ENCODE measurements at regions not wholly inside any gene's neighbourhood (a gene's known extent, or its start where the extent isn't known, plus 50 kb on each side); places are given as distances from the start of the nearest gene placed in this dataset.

GRCh38 chr3:20264900-20265567 is 79.0 kb upstream of the SGO1 start:
- TF ChIP-seq, protein P1, sequence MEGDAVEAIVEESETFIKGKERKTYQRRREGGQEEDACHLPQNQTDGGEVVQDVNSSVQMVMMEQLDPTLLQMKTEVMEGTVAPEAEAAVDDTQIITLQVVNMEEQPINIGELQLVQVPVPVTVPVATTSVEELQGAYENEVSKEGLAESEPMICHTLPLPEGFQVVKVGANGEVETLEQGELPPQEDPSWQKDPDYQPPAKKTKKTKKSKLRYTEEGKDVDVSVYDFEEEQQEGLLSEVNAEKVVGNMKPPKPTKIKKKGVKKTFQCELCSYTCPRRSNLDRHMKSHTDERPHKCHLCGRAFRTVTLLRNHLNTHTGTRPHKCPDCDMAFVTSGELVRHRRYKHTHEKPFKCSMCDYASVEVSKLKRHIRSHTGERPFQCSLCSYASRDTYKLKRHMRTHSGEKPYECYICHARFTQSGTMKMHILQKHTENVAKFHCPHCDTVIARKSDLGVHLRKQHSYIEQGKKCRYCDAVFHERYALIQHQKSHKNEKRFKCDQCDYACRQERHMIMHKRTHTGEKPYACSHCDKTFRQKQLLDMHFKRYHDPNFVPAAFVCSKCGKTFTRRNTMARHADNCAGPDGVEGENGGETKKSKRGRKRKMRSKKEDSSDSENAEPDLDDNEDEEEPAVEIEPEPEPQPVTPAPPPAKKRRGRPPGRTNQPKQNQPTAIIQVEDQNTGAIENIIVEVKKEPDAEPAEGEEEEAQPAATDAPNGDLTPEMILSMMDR (IDR thresholded peaks at IDR 0.05; ENCODE audit: unreplicated experiment): no peak
- no peaks in the 10 kb centered on the region for H3K27me3 Mint-ChIP-seq (ENCODE audit: low read depth)
- no peak overlapping the region for H3K27ac Mint-ChIP-seq
- peaks cover 2% of the 10 kb centered on the region for H3K36me3 Mint-ChIP-seq
- no peak for DNase-seq (ENCODE audit: low spot score in 2 of 2, unreplicated experiment in 2 of 2)
- H3K4me3 Mint-ChIP-seq: no peak overlapping the region
- peaks cover 32% of the 10 kb centered on the region for H3K9me3 Mint-ChIP-seq
- H3K4me1 Mint-ChIP-seq: no peaks in the 10 kb centered on the region

DNA sequence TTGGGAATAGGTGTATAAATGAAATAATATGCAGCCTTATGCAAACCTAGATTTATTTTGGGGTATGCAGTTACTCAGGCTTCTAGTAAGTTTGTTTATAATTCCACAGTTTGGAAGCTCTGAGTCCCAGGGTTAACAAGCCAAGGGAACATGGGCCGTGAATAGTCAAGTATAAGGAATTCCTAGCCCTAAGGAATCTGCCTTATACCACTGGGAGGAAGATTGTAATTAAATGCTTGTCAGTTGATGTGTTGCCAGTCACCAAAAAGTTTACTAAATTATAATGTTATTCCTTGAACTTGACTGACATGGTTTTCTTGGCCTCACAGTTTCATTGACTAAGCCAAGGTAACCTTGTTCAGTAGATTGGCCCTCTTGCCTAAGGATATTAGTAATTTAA is 72.4 kb upstream of the SGO1 start:
- no peak for DNase-seq (ENCODE audit: low spot score in 2 of 2, unreplicated experiment in 2 of 2)
- Mint-ChIP-seq H3K4me3 (no peak overlapping the region), H3K27me3 (ENCODE audit: low read depth) (no peaks in the 10 kb centered on the region), H3K4me1 (no peaks in the 10 kb centered on the region), H3K36me3 (no peaks in the 10 kb centered on the region), H3K27ac (no peak overlapping the region), H3K9me3 (peaks cover 27% of the 10 kb centered on the region)
- TF ChIP-seq, protein P1 (IDR thresholded peaks at IDR 0.05; ENCODE audit: unreplicated experiment): no peak

GRCh38 chr3:20256144-20256543 is 70.1 kb upstream of the SGO1 start:
- H3K36me3 Mint-ChIP-seq: no peaks in the 10 kb centered on the region
- H3K4me3 Mint-ChIP-seq: no peak overlapping the region
- H3K4me1 Mint-ChIP-seq: no peaks in the 10 kb centered on the region
- no peaks in the 10 kb centered on the region for H3K27me3 Mint-ChIP-seq (ENCODE audit: low read depth)
- TF ChIP-seq, protein P1 (IDR thresholded peaks at IDR 0.05; ENCODE audit: unreplicated experiment): no peak
- no peak overlapping the region for H3K27ac Mint-ChIP-seq
- no peak for DNase-seq (ENCODE audit: low spot score in 2 of 2, unreplicated experiment in 2 of 2)
- H3K9me3 Mint-ChIP-seq: peaks cover 30% of the 10 kb centered on the region

DNA sequence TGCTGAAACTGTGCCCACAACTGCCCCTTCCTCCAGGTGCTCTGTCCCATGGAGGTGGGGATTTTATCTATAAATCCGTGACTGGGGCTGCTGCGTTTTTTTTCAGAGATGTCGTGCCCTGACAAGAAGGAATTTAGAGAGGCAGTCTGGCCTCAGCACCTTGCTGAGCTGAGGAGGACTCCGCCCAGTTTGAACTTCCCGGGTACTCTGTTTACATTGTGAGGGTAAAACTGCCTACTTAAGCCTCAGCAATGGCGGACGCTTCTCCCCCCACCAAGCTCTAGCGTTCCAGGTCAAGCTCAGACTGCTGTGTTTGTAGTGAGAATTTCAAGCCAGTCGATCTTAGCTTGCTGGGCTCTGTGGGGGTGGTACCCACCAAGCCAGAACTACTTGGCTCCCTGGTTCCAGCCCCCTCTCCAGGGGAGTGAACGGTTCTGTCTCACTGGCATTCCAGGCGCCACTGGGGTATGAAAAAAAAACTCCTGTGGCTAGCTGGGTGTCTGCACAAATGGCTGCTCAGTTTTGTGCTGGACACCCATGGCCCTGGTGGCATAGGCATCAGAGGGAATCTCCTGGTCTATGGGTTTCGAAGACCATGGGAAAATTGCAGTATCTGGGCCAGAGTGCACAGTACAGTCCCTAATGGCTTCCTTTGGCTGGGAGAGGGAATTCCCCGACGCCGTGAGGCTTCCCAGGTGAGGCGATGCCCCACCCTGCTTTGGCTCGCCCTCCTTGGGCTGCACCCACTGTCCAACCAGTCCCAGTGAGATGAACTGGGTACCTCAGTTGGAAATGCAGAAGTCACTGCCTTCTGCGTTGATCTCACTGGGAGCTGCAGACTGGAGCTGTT is 68.5 kb upstream of the SGO1 start:
- no peak for DNase-seq (ENCODE audit: low spot score in 2 of 2, unreplicated experiment in 2 of 2)
- H3K36me3 Mint-ChIP-seq: no peaks in the 10 kb centered on the region
- no peak overlapping the region for H3K4me3 Mint-ChIP-seq
- TF ChIP-seq, protein P1 (IDR thresholded peaks at IDR 0.05; ENCODE audit: unreplicated experiment): no peak
- no peaks in the 10 kb centered on the region for H3K27me3 Mint-ChIP-seq (ENCODE audit: low read depth)
- H3K27ac Mint-ChIP-seq: no peak overlapping the region
- H3K9me3 Mint-ChIP-seq: peaks cover 30% of the 10 kb centered on the region
- no peaks in the 10 kb centered on the region for H3K4me1 Mint-ChIP-seq

DNA sequence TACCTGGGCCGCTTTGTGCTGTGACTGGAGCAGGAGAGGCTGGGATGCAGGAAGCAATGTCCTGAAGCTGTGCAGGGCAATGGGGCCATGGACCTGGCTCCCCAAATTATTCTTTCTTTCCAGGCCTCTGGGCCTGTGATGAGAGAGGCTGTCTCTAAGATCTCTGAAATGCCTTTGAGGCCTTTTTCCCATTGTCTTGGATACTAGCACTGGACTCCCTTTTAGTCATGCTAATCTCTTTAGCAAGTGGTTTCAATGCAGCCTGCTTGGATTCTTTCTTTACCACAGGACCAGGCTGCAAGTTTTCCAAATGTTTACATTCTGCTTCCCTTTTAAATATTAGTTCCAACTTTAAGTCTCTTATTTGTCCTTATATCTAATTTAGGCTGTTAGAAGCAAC is 64.8 kb upstream of the SGO1 start:
- Mint-ChIP-seq H3K9me3 (peaks cover 27% of the 10 kb centered on the region), H3K27me3 (ENCODE audit: low read depth) (no peaks in the 10 kb centered on the region), H3K4me3 (no peak overlapping the region), H3K4me1 (no peaks in the 10 kb centered on the region), H3K36me3 (no peaks in the 10 kb centered on the region), H3K27ac (no peak overlapping the region)
- no peak for DNase-seq (ENCODE audit: low spot score in 2 of 2, unreplicated experiment in 2 of 2)
- TF ChIP-seq, protein P1 (IDR thresholded peaks at IDR 0.05; ENCODE audit: unreplicated experiment): no peak

Data from mesothelial cell of epicardium (in vitro differentiated cells).